SH-SY5Y (cell line): ENCODE measurements at regions not wholly inside any gene's neighbourhood (a gene's known extent, or its start where the extent isn't known, plus 50 kb on each side); places are given as distances from the start of the nearest gene placed in this dataset.

Source experiments
- GATA2 ChIP-seq: IDR thresholded peaks from 2 replicates; pipeline ENCODE4 v1.6.1; 2011; ENCODE audit warnings: mild to moderate bottlenecking, low read depth, low read length
- GATA3 ChIP-seq: IDR thresholded peaks from 2 replicates; pipeline ENCODE4 v1.6.1; 2011; ENCODE audit warnings: low read depth, mild to moderate bottlenecking, low read length, moderate library complexity

- TF ChIP-seq GATA2 (no peak), GATA3 (no peak)
These were observed 646.9 kb upstream of the PCDH9 start for GRCh38 chr13:67877031-67877430.
